Mesothelial cell of epicardium (in vitro differentiated cells): ENCODE measurements at regions not wholly inside any gene's neighbourhood (a gene's known extent, or its start where the extent isn't known, plus 50 kb on each side); places are given as distances from the start of the nearest gene placed in this dataset.
A peak's percentile ranks its signal among the peaks of the same experiment; 100 is the strongest.

ENCODE experiments used
- DNase-seq, 2 experiments: peaks; one replicate each; pipeline ENCODE4 v3.0.0; 2021; ENCODE audit warnings: low spot score in 2 of 2; ENCODE audit not compliant: unreplicated experiment in 2 of 2
- H3K27ac Mint-ChIP-seq: 2 replicates; pipeline ENCODE4 v1.8.0; 2021; ENCODE audit warnings: mixed read lengths
- H3K27me3 Mint-ChIP-seq: 2 replicates; pipeline ENCODE4 v1.8.0; 2021; ENCODE audit warnings: low read depth, mixed read lengths
- H3K36me3 Mint-ChIP-seq: 2 replicates; pipeline ENCODE4 v1.8.0; 2021; ENCODE audit warnings: mixed read lengths
- H3K4me1 Mint-ChIP-seq: 2 replicates; pipeline ENCODE4 v1.8.0; 2021; ENCODE audit warnings: mixed read lengths
- H3K4me3 Mint-ChIP-seq: 2 replicates; pipeline ENCODE4 v1.8.0; 2021; ENCODE audit warnings: mild to moderate bottlenecking, moderate library complexity, mixed read lengths
- H3K9me3 Mint-ChIP-seq: 2 replicates; pipeline ENCODE4 v1.8.0; 2021; ENCODE audit warnings: mixed read lengths
- TF ChIP-seq, protein P1 (sequence below): fragments of 200-600 bp; sonication (generic); IDR thresholded peaks from one replicate; pipeline ENCODE4 v1.5.0; 2021; ENCODE audit warnings: antibody characterized with exemption; ENCODE audit not compliant: unreplicated experiment

DNA sequence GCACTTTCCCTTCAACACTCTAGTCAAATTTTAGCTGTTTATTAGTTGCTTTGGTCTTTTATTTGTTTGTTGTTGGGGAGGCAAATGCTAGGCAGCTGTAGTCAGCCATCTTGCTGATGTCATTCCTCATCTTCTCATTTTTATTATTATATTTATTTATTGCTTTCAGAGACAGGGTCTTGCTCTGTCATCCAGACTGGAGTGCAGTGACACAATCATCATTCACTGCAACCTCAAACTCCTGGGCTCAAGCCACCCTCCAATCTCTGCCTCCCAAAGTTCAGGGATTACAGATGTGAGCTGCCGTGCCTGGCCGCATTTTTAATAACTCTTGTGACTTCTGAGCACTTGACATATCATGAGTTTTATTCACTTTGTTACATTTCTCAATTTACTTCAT, 441.4 kb downstream of the DIPK2A start:
- TF ChIP-seq, protein P1, sequence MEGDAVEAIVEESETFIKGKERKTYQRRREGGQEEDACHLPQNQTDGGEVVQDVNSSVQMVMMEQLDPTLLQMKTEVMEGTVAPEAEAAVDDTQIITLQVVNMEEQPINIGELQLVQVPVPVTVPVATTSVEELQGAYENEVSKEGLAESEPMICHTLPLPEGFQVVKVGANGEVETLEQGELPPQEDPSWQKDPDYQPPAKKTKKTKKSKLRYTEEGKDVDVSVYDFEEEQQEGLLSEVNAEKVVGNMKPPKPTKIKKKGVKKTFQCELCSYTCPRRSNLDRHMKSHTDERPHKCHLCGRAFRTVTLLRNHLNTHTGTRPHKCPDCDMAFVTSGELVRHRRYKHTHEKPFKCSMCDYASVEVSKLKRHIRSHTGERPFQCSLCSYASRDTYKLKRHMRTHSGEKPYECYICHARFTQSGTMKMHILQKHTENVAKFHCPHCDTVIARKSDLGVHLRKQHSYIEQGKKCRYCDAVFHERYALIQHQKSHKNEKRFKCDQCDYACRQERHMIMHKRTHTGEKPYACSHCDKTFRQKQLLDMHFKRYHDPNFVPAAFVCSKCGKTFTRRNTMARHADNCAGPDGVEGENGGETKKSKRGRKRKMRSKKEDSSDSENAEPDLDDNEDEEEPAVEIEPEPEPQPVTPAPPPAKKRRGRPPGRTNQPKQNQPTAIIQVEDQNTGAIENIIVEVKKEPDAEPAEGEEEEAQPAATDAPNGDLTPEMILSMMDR = no peak
- peaks cover 2% of the 10 kb centered on the region for H3K36me3 Mint-ChIP-seq
- H3K4me3 Mint-ChIP-seq = no peak overlapping the region
- DNase-seq = no peak
- peaks cover 16% of the 10 kb centered on the region for H3K9me3 Mint-ChIP-seq
- no peaks in the 10 kb centered on the region for H3K27me3 Mint-ChIP-seq
- H3K27ac Mint-ChIP-seq = no peak overlapping the region
- no peaks in the 10 kb centered on the region for H3K4me1 Mint-ChIP-seq

DNA sequence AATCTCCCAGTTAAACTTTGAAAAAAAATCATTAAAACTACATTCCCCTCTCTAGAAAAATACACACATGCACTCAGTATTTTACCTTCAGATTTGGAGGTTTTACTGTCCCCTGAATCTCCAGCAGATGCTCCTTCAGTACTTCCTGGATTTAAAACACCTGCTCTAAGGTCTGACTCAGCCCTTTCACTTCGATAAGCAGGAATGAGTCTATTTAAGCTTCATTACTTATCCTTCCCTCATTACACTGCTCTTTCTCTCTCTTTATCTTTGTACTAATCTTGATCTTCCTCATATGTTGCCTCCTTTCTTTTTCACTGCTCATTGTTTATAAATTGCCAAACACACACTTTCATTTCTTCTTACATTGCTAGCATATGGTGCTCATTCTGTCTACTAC, 443.9 kb downstream of the DIPK2A start:
- Mint-ChIP-seq H3K27ac (no peak overlapping the region), H3K4me3 (no peak overlapping the region), H3K27me3 (no peaks in the 10 kb centered on the region), H3K4me1 (peaks cover 8% of the 10 kb centered on the region), H3K9me3 (peaks cover 10% of the 10 kb centered on the region), H3K36me3 (peaks cover 2% of the 10 kb centered on the region)
- no peak for DNase-seq
- TF ChIP-seq, protein P1 = no peak

DNA sequence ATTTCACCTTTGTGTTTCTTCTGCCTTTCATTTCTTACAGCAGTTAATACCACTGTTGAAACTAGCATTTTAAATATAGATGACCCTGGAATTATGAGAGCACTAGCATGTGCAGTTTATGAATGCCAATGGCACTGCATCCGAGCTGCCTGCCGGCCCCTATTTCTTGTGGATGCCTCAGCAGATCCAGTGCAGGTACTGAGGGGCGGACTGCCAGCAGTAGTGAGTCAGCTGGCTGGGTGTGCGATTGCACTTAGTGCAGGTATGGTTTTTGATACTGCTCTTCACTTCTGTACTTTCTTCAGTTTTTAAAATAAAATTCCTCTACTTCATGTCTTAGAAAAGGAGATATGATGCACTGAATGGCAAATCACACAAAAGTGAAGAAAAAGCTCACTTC, 453.0 kb downstream of the DIPK2A start:
- Mint-ChIP-seq H3K27ac (peak overlapping the region; percentile 33), H3K36me3 (no peaks in the 10 kb centered on the region), H3K4me1 (peaks cover 19% of the 10 kb centered on the region), H3K9me3 (peaks cover 3% of the 10 kb centered on the region), H3K27me3 (no peaks in the 10 kb centered on the region), H3K4me3 (no peak overlapping the region)
- TF ChIP-seq, protein P1 = no peak
- DNase-seq = no peak

DNA sequence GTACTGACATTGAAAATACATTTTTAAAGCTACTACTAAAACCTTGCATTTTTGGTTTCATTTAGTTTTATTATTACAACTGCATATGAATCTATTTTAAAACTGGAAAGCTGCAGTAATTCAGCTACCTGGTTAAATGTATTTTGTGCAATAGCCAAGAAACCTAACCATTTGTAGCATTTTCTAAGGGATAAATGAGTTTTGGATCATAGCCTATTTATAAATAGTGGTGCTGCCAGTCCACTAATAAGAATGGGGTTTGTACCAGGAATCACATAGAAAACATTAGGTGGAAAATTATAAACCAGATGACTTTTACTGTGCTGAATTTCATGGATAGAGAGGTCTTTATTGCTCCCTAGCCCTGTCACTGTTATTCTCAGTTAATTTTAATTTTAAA, 454.7 kb downstream of the DIPK2A start:
- peaks cover 19% of the 10 kb centered on the region for H3K4me1 Mint-ChIP-seq
- no peaks in the 10 kb centered on the region for H3K9me3 Mint-ChIP-seq
- TF ChIP-seq, protein P1 = no peak
- H3K4me3 Mint-ChIP-seq = no peak overlapping the region
- H3K27ac Mint-ChIP-seq = no peak overlapping the region
- H3K36me3 Mint-ChIP-seq = no peaks in the 10 kb centered on the region
- no peak for DNase-seq
- no peaks in the 10 kb centered on the region for H3K27me3 Mint-ChIP-seq

DNA sequence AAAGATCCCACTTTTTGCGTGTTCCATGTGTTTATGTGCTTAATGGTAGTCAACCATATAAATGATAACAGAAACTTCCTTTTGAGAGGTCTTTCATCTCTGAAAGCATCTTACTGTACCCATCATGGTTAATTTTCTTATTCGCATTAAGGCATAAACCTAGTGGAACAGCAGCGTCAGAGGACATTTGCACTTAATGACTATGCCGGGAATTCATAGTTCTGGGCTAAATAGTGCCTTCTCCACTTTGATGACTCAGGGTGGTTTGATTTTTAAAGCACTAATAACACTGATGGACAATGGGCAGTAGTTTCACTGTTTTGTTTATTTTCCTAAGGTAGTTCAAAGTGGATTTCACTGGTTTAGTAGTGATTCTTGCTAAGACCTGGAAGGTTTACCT, 455.3 kb downstream of the DIPK2A start:
- H3K27me3 Mint-ChIP-seq = no peaks in the 10 kb centered on the region
- peaks cover 23% of the 10 kb centered on the region for H3K4me1 Mint-ChIP-seq
- H3K27ac Mint-ChIP-seq = no peak overlapping the region
- DNase-seq = no peak
- TF ChIP-seq, protein P1 = no peak
- H3K36me3 Mint-ChIP-seq = no peaks in the 10 kb centered on the region
- H3K9me3 Mint-ChIP-seq = no peaks in the 10 kb centered on the region
- H3K4me3 Mint-ChIP-seq = no peak overlapping the region

DNA sequence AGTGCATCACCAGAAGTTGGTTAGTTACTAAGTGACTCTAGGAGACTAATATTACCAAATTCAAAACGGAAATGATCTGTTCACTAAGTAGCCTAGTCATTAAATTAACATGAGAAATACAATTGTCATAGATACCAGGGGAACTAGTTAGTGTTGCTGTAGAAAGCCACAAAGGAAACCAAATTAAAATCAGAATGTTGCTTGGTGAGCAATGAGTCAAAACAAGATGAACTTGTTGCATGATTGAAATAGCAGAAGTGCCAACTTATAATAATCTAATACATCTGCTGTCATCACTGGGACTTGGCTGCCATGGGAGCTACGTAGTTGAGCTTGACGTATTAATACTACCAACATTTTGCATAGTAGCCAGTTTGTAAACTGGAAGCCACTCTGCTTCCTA, 458.1 kb downstream of the DIPK2A start:
- peaks cover 16% of the 10 kb centered on the region for H3K4me1 Mint-ChIP-seq
- no peaks in the 10 kb centered on the region for H3K36me3 Mint-ChIP-seq
- DNase-seq = no peak
- no peak overlapping the region for H3K4me3 Mint-ChIP-seq
- no peak overlapping the region for H3K27ac Mint-ChIP-seq
- H3K27me3 Mint-ChIP-seq = no peaks in the 10 kb centered on the region
- peaks cover 4% of the 10 kb centered on the region for H3K9me3 Mint-ChIP-seq
- TF ChIP-seq, protein P1 = no peak
